ENCODE measurements at regions not wholly inside any gene's neighbourhood (a gene's known extent, or its start where the extent isn't known, plus 50 kb on each side); places are given as distances from the start of the nearest gene placed in this dataset.

DNA sequence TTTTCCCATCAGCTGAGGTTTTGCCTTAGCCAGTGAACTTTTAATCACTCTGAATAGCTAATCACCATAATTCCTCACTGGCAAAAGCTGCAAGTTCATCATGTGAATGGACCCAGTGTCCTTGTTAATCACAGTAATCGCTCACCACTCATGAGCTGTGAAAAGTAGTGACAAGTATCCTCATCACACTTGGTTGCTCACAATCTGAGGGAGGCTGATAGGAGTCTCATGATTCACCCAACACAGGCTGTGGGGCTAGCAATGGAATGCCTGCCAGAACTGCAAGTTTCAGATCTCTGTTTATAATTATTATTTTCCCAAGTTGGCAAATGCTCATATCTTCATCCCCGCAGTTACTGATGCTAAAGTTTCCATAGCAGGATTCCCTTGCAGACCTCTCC is 467.2 kb downstream of the KIF4B start:
- in situ Hi-C loops (cut with MboI; ENCODE audit: low sequenced_read_pairs), result no loop called here
- no peak for ATAC-seq (ENCODE audit: low read depth)
- H3K9me1 ChIP-seq (ENCODE audit: insufficient read depth, low read length), result no peaks in the 10 kb centered on the region

More for the DNA sequence above, 467.2 kb downstream of the KIF4B start:
- intact Hi-C loops (cut with micrococcal nuclease), result no loop called here
- Histone ChIP-seq H3K4me3 (ENCODE audit: insufficient read depth, low read depth, low read length) (no peak overlapping the region), H3K36me3 (ENCODE audit: control insufficient read depth, insufficient read depth, low read length) (no peaks in the 10 kb centered on the region), H4K20me1 (ENCODE audit: insufficient read depth, low read length) (no peaks in the 10 kb centered on the region), H4K5ac (ENCODE audit: low read depth, low read length) (no peak overlapping the region), H3K14ac (replicated peaks; ENCODE audit: low read depth, low read length) (no peak overlapping the region), H3K9ac (ENCODE audit: low read depth, low read length) (no peak overlapping the region), H3K27me3 (ENCODE audit: control insufficient read depth, insufficient read depth, low read length) (no peaks in the 10 kb centered on the region), H3K23ac (ENCODE audit: low read depth, low read length) (no peak overlapping the region), H2BK20ac (ENCODE audit: low read depth, low read length) (no peak overlapping the region), H2BK5ac (ENCODE audit: low read depth, low read length, poor library complexity, severe bottlenecking) (no peak overlapping the region), H2AK5ac (ENCODE audit: low read depth, low read length) (no peak overlapping the region), H3K79me1 (ENCODE audit: low read depth in 1 of 2, low read length in 2 of 2) (no peaks in the 10 kb centered on the region), H3K4me2 (ENCODE audit: low read depth, low read length) (no peak overlapping the region), H4K91ac (ENCODE audit: insufficient read depth, low read depth, low read length) (no peak overlapping the region), H4K8ac (ENCODE audit: low read depth in 2 of 2, low read length in 2 of 2) (no peak overlapping the region), H2AFZ (replicated peaks; ENCODE audit: low read length, poor library complexity) (no peak overlapping the region), H3K4ac (ENCODE audit: low read depth, low read length) (no peak overlapping the region), H2BK120ac (ENCODE audit: low read depth, low read length) (no peak overlapping the region), H3K18ac (ENCODE audit: low read depth, low read length) (no peak overlapping the region), H3K9me3 (ENCODE audit: control insufficient read depth, insufficient read depth, low read length) (peaks cover 4% of the 10 kb centered on the region), H3K56ac (ENCODE audit: extremely low read depth, insufficient read depth, low read length) (no peak overlapping the region), H2BK15ac (ENCODE audit: low read depth, low read length) (no peak overlapping the region), H3K27ac (ENCODE audit: insufficient read depth, low read length) (no peak overlapping the region), H3K4me1 (ENCODE audit: control insufficient read depth, insufficient read depth, low read length) (no peaks in the 10 kb centered on the region), H2AK9ac (replicated peaks; ENCODE audit: low read depth, low read length, poor library complexity) (no peak overlapping the region)
- no peak for DNase-seq
- no CpG with 5 or more reads among the region's 2 CpGs for WGBS, 2 experiments (ENCODE audit: extremely low coverage in 2 of 2, insufficient read length in 1 of 2)
- ChIA-PET POLR2A (ENCODE audit: unreplicated experiment) (no interaction called here), CTCF (no interaction called here)
- TF ChIP-seq NFE2L2 (IDR thresholded peaks at IDR 0.05; ENCODE audit: low read depth, low read length) (no peak), MAZ (IDR thresholded peaks at IDR 0.05; ENCODE audit: borderline replicate concordance, low read depth, low read length) (no peak), POLR2A (IDR thresholded peaks at IDR 0.05; ENCODE audit: low read depth, low read length) (no peak), RAD21 (IDR thresholded peaks at IDR 0.05; ENCODE audit: low read length) (no peak), FOS (IDR thresholded peaks at IDR 0.05; ENCODE audit: low read depth, low read length) (no peak)
- dilution Hi-C loops (cut with HindIII; ENCODE audit: low sequenced_read_pairs, unreplicated experiment), result no loop called here
- no TSS peak for BruUV-seq (replicated peaks)
